HG03159 (cell line): ENCODE measurements at regions not wholly inside any gene's neighbourhood (a gene's known extent, or its start where the extent isn't known, plus 50 kb on each side); places are given as distances from the start of the nearest gene placed in this dataset.

Source experiments
- ATAC-seq: cut with Tn5 transposase; IDR thresholded peaks from one replicate; pipeline ENCODE4 v1.9.1; 2021; ENCODE audit warnings: mild to moderate bottlenecking, moderate library complexity; ENCODE audit not compliant: unreplicated experiment

- no peak for ATAC-seq
These were observed 266.8 kb downstream of the NEDD1 start for GRCh38 chr12:97173688-97174410.

GRCh38 chr12:97177481-97177880, 270.4 kb downstream of the NEDD1 start:
- ATAC-seq, result no peak

- no peak for ATAC-seq
These were observed 274.7 kb downstream of the NEDD1 start for GRCh38 chr12:97181571-97182265.

- ATAC-seq, result no peak
These were observed 275.7 kb downstream of the NEDD1 start for GRCh38 chr12:97182769-97183168.

DNA sequence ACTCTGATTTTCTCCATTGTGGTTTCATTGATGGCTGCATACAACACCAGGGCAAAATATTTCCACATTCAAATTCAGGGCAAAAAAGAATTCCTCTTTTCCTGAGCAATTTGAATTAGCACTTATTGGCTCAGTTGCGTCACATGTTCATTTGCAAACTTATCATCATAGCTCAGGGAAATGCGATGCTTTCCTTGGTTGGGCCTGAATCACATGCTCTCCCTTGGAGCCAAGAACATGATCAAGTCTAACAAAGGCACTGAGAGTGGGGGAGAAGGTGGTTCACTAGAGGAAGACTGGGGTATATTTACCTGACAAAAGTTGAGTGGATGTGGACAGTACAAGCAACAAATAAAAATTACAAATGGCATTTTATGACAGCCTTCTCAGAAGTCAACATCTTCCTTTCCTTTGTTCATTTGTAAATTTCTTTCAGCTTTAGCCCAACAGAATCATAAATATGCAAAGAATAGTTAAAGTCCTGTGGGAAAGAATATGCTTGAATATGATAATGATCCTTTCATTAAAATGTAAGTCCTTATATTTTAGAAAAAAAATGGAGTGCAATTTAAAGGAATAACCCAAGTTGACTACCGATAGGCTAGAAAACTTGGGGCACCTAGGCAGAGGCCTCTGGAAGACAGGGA, 277.2 kb downstream of the NEDD1 start:
- no peak for ATAC-seq

GRCh38 chr12:97185567-97185966, 277.0 kb upstream of the RMST start:
- ATAC-seq, result no peak

DNA sequence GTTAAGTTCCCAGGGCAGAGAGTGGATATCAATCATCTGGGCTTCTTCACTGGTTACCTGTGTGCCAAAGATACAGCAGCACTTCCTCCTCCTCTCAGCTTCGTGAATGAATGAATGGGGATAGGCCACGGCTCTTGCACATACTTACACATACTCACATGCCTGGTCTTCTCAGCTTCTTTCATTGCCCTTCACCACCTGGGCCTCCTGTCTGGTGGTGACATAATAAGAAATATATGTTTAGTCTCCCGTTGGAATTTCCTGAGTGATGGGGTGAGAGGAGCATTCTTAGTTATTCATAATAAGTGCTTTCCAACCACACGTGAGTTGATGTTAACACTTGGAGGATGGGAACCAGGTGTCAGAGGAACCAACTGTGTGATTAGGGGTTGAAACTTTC, 268.1 kb upstream of the RMST start:
- no peak for ATAC-seq

DNA sequence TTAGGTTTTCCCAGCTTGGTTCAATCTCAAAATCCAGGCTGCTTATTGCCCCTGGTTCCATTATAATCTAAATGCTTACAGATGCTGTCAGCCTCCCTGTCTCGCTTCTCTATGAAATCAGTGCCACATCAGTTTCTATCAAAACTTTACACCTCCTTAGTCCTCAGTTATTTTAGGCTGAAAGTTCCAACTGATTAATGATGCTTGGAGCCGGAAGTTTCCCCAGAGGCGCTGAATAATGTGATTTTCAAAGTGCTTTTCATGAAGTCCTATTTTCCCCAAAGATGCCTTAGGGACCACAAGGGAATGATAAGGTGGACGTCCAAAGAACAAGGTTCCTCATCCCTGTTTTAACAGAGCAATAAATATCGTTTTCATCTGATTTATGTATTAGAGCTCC, 262.4 kb upstream of the RMST start:
- no peak for ATAC-seq

GRCh38 chr12:97203408-97203807, 259.2 kb upstream of the RMST start:
- ATAC-seq, result no peak

DNA sequence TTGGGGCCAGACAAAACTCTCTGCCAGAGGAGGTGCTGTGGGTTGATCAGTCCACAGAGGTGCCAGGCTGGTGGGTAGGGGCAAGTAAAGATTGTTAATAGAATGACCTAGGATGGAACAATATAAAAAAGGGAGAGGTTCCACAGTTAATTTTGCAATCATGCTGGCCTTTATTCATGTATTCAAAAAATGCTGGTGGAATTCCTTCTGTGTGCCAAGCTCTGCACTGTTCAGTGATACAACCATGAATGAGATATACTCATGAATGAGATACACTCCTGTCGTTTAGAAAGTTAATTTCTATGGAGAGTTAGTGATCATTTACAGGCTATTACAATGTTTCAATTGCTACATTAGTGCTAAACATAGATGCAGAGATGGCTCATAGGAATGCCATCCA, 252.6 kb upstream of the RMST start:
- no peak for ATAC-seq

DNA sequence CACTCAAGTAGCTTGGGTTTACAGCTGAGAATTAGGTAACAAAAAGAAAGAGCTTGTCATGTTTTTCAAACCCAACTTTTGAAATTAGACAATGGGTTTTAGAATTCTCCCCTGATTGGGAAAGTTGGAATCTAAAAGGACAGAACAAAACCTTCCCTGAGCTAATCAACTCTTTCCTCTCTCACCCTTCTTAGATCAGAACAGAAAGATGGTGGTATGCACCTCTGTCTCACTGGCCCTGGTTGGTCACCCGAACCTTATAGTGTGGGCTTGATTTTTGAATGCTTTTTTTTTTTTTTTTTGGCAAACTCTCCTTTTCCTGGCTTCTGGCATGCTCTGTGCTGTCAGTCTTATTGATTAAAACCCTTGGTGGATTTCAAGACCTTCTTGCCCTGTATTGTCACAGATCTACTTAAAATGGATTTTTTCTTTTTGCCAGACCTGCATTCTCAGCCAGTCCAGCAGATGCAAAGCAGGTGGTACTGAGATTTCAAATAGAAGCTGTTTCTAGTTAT, 251.1 kb upstream of the RMST start:
- ATAC-seq, result no peak

DNA sequence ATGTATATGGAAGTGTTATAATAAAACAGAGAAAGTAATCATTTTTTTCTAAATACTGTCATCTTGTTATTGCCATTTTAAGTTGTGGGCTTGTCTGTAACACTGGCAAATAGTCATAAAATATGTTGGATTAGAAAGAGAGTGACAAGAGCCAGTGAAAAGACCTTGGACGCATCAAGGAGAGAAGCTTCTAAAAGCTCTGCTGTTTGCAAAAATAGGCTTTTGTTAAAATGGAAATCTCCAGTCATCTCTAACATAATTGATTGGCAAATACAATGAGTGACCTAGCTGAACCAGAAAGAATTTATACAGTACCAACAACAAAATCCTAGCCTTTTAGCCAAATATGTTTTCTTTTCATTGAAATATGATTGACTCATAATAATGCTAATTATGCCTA, 245.8 kb upstream of the RMST start:
- no peak for ATAC-seq

- no peak for ATAC-seq
These were observed 240.2 kb upstream of the RMST start for GRCh38 chr12:97222391-97222790.

DNA sequence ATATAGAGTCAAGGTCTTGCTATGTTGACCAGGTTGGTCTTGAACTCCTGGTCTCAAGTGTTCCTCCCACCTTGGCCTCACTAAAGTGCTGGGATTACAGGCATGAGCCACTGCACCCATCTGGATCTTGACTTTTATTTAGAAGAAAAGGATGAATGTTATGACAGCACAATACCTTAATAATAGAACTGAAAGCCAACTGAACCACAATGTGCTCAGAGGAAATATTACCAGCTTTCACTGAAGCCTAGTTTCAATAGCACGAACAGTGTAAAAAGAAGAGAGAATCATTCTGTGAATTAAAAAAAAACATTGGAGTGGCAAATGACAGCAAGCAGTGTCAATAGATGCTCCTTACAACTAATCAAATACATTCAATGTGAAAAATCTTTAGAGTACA, 239.2 kb upstream of the RMST start:
- peak; percentile 69 for ATAC-seq

- no peak for ATAC-seq
These were observed 233.6 kb upstream of the RMST start for GRCh38 chr12:97229004-97229403.

GRCh38 chr12:97235102-97235501, 227.5 kb upstream of the RMST start:
- ATAC-seq, result no peak

DNA sequence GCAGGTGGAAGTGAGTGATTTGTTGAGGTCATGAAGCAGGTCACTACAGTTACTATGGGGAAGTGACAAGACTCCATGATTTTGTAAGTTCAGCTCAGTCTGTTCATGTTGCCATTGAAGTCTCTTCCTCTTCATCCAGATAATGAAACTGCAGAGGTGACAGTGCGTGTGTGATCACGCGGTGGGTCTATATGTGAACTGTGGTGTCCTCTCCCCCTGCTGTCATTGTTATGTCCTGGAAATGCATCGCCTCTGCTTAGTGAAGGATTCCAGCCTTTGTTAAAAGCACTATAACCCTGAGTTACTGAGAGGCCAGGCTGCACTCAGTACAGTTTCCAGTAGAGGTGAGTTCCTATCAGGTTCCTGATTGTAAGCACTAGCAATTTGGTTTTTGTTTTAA, 216.2 kb upstream of the RMST start:
- ATAC-seq, result no peak

DNA sequence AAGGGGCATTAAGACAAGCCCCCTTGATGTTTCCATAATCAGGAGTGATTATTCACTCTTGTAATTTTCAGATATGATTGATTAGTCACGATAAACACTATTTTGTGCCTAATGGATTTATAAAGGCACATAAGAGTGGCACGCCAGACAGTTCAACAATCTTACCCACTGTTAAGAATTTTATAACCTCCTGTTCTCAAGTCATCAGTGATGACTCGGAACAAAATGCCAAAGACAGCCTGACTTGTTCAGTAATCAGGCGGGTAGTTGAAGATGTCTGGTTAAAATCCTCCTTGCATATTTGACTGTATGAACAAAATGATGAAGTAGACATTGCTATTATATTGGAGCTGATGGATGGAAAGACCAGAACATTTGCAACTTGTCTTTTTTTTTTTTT, 212.1 kb upstream of the RMST start:
- ATAC-seq, result no peak

GRCh38 chr12:97257726-97258125, 204.9 kb upstream of the RMST start:
- no peak for ATAC-seq

- no peak for ATAC-seq
These were observed 203.5 kb upstream of the RMST start for GRCh38 chr12:97259098-97259497.

DNA sequence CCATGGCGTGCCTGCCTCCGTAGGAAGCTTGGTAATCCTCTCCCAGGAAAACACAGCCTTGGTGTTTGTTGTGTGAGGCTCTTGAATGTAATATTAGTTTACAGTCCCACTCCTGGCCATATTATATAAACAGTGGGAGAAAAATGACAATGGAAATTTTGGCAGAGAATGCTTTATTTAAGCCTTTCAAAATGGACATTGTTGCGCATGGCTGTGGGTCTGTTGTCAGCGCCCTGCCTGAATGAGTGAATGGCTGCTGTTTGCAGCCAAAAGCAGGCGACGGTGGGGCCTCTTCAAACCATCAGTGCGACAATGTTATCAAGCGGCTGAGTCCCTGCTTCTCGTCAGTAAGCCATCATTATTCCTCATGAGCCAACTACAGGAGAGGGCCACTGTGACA, 201.8 kb upstream of the RMST start:
- ATAC-seq, result no peak

- no peak for ATAC-seq
These were observed 195.4 kb upstream of the RMST start for GRCh38 chr12:97267166-97267565.
